Naive thymus-derived CD4-positive, alpha-beta T cell (primary cell): ENCODE measurements at regions not wholly inside any gene's neighbourhood (a gene's known extent, or its start where the extent isn't known, plus 50 kb on each side); places are given as distances from the start of the nearest gene placed in this dataset.

ENCODE experiments used
- ATAC-seq: fragments of 150-1000 bp; cut with Tn5 transposase; 2 replicates; pipeline ENCODE4 v1.10.0; 2021; ENCODE audit warnings: mild to moderate bottlenecking, moderate library complexity
- CTCF ChIA-PET: fragments of 350-600 bp; sonication (Branson Sonifier 250); formaldehyde crosslinking; loops from one replicate; lab custom pipeline; 2021; ENCODE audit warnings: antibody characterized with exemption; lab: Charles Lee
- POLR2A ChIA-PET: fragments of 350-600 bp; sonication (Branson Sonifier 250); formaldehyde crosslinking; loops from one replicate; lab custom pipeline; 2021; ENCODE audit warnings: antibody characterized with exemption, inconsistent platforms; lab: Charles Lee
- DNase-seq, 9 donors: peaks; one replicate each; pipeline versions ENCODE4 v3.0.0 to v3.0.0-alpha.2; 2020 to 2022; ENCODE audit warnings: mixed read lengths in 1 of 9
- H3K27ac ChIP-seq: one replicate; pipeline ENCODE4 v1.7.0; 2013; ENCODE audit warnings: mild to moderate bottlenecking, low read depth, low read length, moderate library complexity
- H3K27me3 ChIP-seq, 2 donors: one replicate each; pipeline ENCODE4 v1.7.0; 2013; ENCODE audit warnings: low read length in 2 of 2, mild to moderate bottlenecking in 2 of 2, moderate library complexity in 2 of 2; ENCODE audit not compliant: control insufficient read depth in 2 of 2, insufficient read depth in 2 of 2
- H3K36me3 ChIP-seq, 3 experiments: 1 replicate in 2 of 3; 2 replicates in 1 of 3; pipeline ENCODE4 v1.7.0; 2013; ENCODE audit warnings: low read length in 3 of 3, mild to moderate bottlenecking in 3 of 3, moderate library complexity in 1 of 3; ENCODE audit not compliant: insufficient read depth in 3 of 3, control insufficient read depth in 2 of 3
- H3K4me1 ChIP-seq, 2 donors: one replicate each; pipeline ENCODE4 v1.7.0; 2013; ENCODE audit warnings: low read length in 2 of 2, mild to moderate bottlenecking in 2 of 2, moderate library complexity in 1 of 2; ENCODE audit not compliant: control insufficient read depth in 2 of 2, insufficient read depth in 2 of 2
- H3K4me3 ChIP-seq: 2 replicates; pipeline ENCODE4 v1.7.0; 2013; ENCODE audit warnings: mild to moderate bottlenecking, low read length
- H3K9me3 ChIP-seq, 3 experiments: 1 replicate in 2 of 3; 2 replicates in 1 of 3; pipeline ENCODE4 v1.7.0; 2013; ENCODE audit warnings: low read length in 3 of 3; ENCODE audit not compliant: control insufficient read depth in 2 of 3
- H3K27ac Mint-ChIP-seq, 9 donors: one replicate each; pipeline ENCODE4 v1.8.0; 2020 to 2022; ENCODE audit warnings: mixed read lengths in 9 of 9, mild to moderate bottlenecking in 8 of 9, moderate library complexity in 5 of 9, inconsistent platforms in 2 of 9
- H3K27me3 Mint-ChIP-seq, 5 donors: one replicate each; pipeline ENCODE4 v1.8.0; 2021 to 2022; ENCODE audit warnings: mixed read lengths in 5 of 5, mild to moderate bottlenecking in 1 of 5
- H3K36me3 Mint-ChIP-seq, 5 donors: one replicate each; pipeline ENCODE4 v1.8.0; 2020 to 2022; ENCODE audit warnings: mixed read lengths in 5 of 5, mild to moderate bottlenecking in 3 of 5, inconsistent platforms in 1 of 5
- H3K4me1 Mint-ChIP-seq, 7 donors: one replicate each; pipeline ENCODE4 v1.8.0; 2020 to 2022; ENCODE audit warnings: mixed read lengths in 7 of 7, mild to moderate bottlenecking in 3 of 7, inconsistent platforms in 1 of 7
- H3K4me3 Mint-ChIP-seq, 10 donors: one replicate each; pipeline ENCODE4 v1.8.0; 2020 to 2022; ENCODE audit warnings: mild to moderate bottlenecking in 10 of 10, mixed read lengths in 10 of 10, moderate library complexity in 6 of 10, inconsistent platforms in 2 of 10
- H3K9me3 Mint-ChIP-seq, 11 donors: one replicate each; pipeline ENCODE4 v1.8.0; 2020 to 2022; ENCODE audit warnings: mixed read lengths in 11 of 11, mild to moderate bottlenecking in 4 of 11, inconsistent platforms in 1 of 11, moderate library complexity in 1 of 11
- intact Hi-C, 2 donors: fragments of 100-400 bp; cut with micrococcal nuclease; formaldehyde crosslinking; loops; one replicate each; pipeline ENCODE4 v1.15.1; 2023

- Histone ChIP-seq H3K4me3 (no peak overlapping the region), H3K27ac (no peak overlapping the region), H3K9me3 (no peaks in the 10 kb centered on the region), H3K36me3 (no peaks in the 10 kb centered on the region), H3K27me3 (no peaks in the 10 kb centered on the region), H3K4me1 (no peaks in the 10 kb centered on the region)
- Mint-ChIP-seq H3K27ac (no peak overlapping the region), H3K36me3 (no peaks in the 10 kb centered on the region), H3K4me1 (peaks cover 0 to 2% (median 0%) of the 10 kb centered on the region in 7 donors), H3K27me3 (peaks cover 4 to 55% (median 52%) of the 10 kb centered on the region in 5 donors), H3K4me3 (no peak overlapping the region), H3K9me3 (peaks cover 0 to 5% (median 0%) of the 10 kb centered on the region in 11 donors)
- DNase-seq, result no peak
- ATAC-seq, result no peak
- ChIA-PET POLR2A (no interaction called here), CTCF (no interaction called here)
- intact Hi-C loops, result no loop called here
Measured at GRCh38 chr7:27299861-27300260, 57.3 kb downstream of the EVX1 start.

GRCh38 chr7:27300421-27300820, 57.8 kb downstream of the EVX1 start:
- ChIA-PET CTCF (no interaction called here), POLR2A (no interaction called here)
- ATAC-seq, result no peak
- no peak overlapping the region for H3K27ac ChIP-seq
- peaks cover 0 to 2% (median 0%) of the 10 kb centered on the region in 7 donors for H3K4me1 Mint-ChIP-seq
- no peak overlapping the region for H3K4me3 Mint-ChIP-seq
- H3K4me1 ChIP-seq, result no peaks in the 10 kb centered on the region
- no peaks in the 10 kb centered on the region for H3K9me3 ChIP-seq
- DNase-seq, result no peak
- H3K36me3 Mint-ChIP-seq, result no peaks in the 10 kb centered on the region
- H3K27me3 ChIP-seq, result no peaks in the 10 kb centered on the region
- peaks cover 4 to 50% (median 49%) of the 10 kb centered on the region in 5 donors for H3K27me3 Mint-ChIP-seq
- intact Hi-C loops, result no loop called here
- H3K36me3 ChIP-seq, result no peaks in the 10 kb centered on the region
- H3K9me3 Mint-ChIP-seq, result peaks cover 0 to 2% (median 0%) of the 10 kb centered on the region in 11 donors
- H3K27ac Mint-ChIP-seq, result no peak overlapping the region
- no peak overlapping the region for H3K4me3 ChIP-seq

GRCh38 chr7:27302590-27302989, 60.0 kb downstream of the EVX1 start:
- H3K4me3 Mint-ChIP-seq, result no peak overlapping the region
- CTCF ChIA-PET, result no interaction called here

GRCh38 chr7:27303026-27303425, 60.4 kb downstream of the EVX1 start:
- Mint-ChIP-seq H3K27ac (no peak overlapping the region), H3K4me3 (no peak overlapping the region), H3K9me3 (peaks cover 0 to 2% (median 0%) of the 10 kb centered on the region in 11 donors), H3K27me3 (peaks cover 0 to 38% (median 29%) of the 10 kb centered on the region in 5 donors), H3K4me1 (no peaks in the 10 kb centered on the region), H3K36me3 (no peaks in the 10 kb centered on the region)
- DNase-seq (no peak), ATAC-seq (no peak)
- no peak overlapping the region for H3K4me3 ChIP-seq
- no peaks in the 10 kb centered on the region for H3K36me3 ChIP-seq
- no peaks in the 10 kb centered on the region for H3K9me3 ChIP-seq
- intact Hi-C loops, result no loop called here
- CTCF ChIA-PET, result no interaction called here
- POLR2A ChIA-PET, result no interaction called here
- no peak overlapping the region for H3K27ac ChIP-seq
- H3K27me3 ChIP-seq, result no peaks in the 10 kb centered on the region
- no peaks in the 10 kb centered on the region for H3K4me1 ChIP-seq

More at GRCh38 chr7:27302590-27302989, 60.0 kb downstream of the EVX1 start:
- ATAC-seq, result no peak
- Histone ChIP-seq H3K4me1 (no peaks in the 10 kb centered on the region), H3K27ac (no peak overlapping the region), H3K4me3 (no peak overlapping the region), H3K27me3 (no peaks in the 10 kb centered on the region), H3K36me3 (no peaks in the 10 kb centered on the region), H3K9me3 (no peaks in the 10 kb centered on the region)
- Mint-ChIP-seq H3K4me1 (no peaks in the 10 kb centered on the region), H3K27ac (no peak overlapping the region), H3K36me3 (no peaks in the 10 kb centered on the region), H3K27me3 (peaks cover 0 to 38% (median 33%) of the 10 kb centered on the region in 5 donors), H3K9me3 (peaks cover 0 to 2% (median 0%) of the 10 kb centered on the region in 11 donors)
- intact Hi-C loops, result no loop called here
- POLR2A ChIA-PET, result no interaction called here
- no peak for DNase-seq

- ChIA-PET POLR2A (no interaction called here), CTCF (no interaction called here)
- Histone ChIP-seq H3K27me3 (no peaks in the 10 kb centered on the region), H3K27ac (no peak overlapping the region), H3K4me1 (no peaks in the 10 kb centered on the region), H3K4me3 (no peak overlapping the region), H3K9me3 (no peaks in the 10 kb centered on the region), H3K36me3 (no peaks in the 10 kb centered on the region)
- peaks cover 0 to 27% (median 14%) of the 10 kb centered on the region in 5 donors for H3K27me3 Mint-ChIP-seq
- peaks cover 0 to 2% (median 0%) of the 10 kb centered on the region in 11 donors for H3K9me3 Mint-ChIP-seq
- no peak overlapping the region for H3K27ac Mint-ChIP-seq
- H3K4me3 Mint-ChIP-seq, result no peak overlapping the region
- no peak for DNase-seq
- no peaks in the 10 kb centered on the region for H3K36me3 Mint-ChIP-seq
- ATAC-seq, result no peak
- no peaks in the 10 kb centered on the region for H3K4me1 Mint-ChIP-seq
- intact Hi-C loops, result no loop called here
Measured at GRCh38 chr7:27305854-27306253, 63.3 kb downstream of the EVX1 start.

- ATAC-seq, result no peak
- no peaks in the 10 kb centered on the region for H3K9me3 ChIP-seq
- Mint-ChIP-seq H3K36me3 (no peaks in the 10 kb centered on the region), H3K4me1 (peaks cover 0 to 4% (median 0%) of the 10 kb centered on the region in 7 donors), H3K27me3 (peaks cover 19 to 43% (median 28%) of the 10 kb centered on the region in 5 donors), H3K27ac (no peak overlapping the region), H3K4me3 (no peak overlapping the region), H3K9me3 (peaks cover 0 to 2% (median 0%) of the 10 kb centered on the region in 11 donors)
- no peak for DNase-seq
- no peaks in the 10 kb centered on the region for H3K27me3 ChIP-seq
- H3K4me1 ChIP-seq, result no peaks in the 10 kb centered on the region
- no peak overlapping the region for H3K4me3 ChIP-seq
- intact Hi-C loops, result no loop called here
- no peaks in the 10 kb centered on the region for H3K36me3 ChIP-seq
- H3K27ac ChIP-seq, result no peak overlapping the region
- CTCF ChIA-PET, result no interaction called here
- POLR2A ChIA-PET, result no interaction called here
Measured at GRCh38 chr7:27312820-27313219, 70.2 kb downstream of the EVX1 start.

- Mint-ChIP-seq H3K27ac (no peak overlapping the region), H3K36me3 (peaks cover 0 to 6% (median 0%) of the 10 kb centered on the region in 5 donors), H3K9me3 (peaks cover 0 to 8% (median 3%) of the 10 kb centered on the region in 11 donors), H3K27me3 (peaks cover 21 to 50% (median 28%) of the 10 kb centered on the region in 5 donors), H3K4me3 (no peak overlapping the region), H3K4me1 (peaks cover 0 to 4% (median 0%) of the 10 kb centered on the region in 7 donors)
- Histone ChIP-seq H3K9me3 (no peaks in the 10 kb centered on the region), H3K4me1 (no peaks in the 10 kb centered on the region), H3K36me3 (no peaks in the 10 kb centered on the region), H3K27me3 (no peaks in the 10 kb centered on the region), H3K4me3 (no peak overlapping the region), H3K27ac (no peak overlapping the region)
- POLR2A ChIA-PET, result no interaction called here
- CTCF ChIA-PET, result no interaction called here
- ATAC-seq (no peak), DNase-seq (no peak)
- intact Hi-C loops, result no loop called here
Measured at GRCh38 chr7:27314111-27314510, 71.5 kb downstream of the EVX1 start.
